Esophagus squamous epithelium (tissue), 4 donors: ENCODE measurements at regions not wholly inside any gene's neighbourhood (a gene's known extent, or its start where the extent isn't known, plus 50 kb on each side); places are given as distances from the start of the nearest gene placed in this dataset.

Experiments
- CTCF ChIP-seq, 6 experiments: fragments of 450-650 bp in 4 of 6; fragments of 200-600 bp in 2 of 6; sonication (generic) in 2 of 6; IDR thresholded peaks; one replicate each; pipeline ENCODE4 v1.5.1; 2016 to 2019; ENCODE audit warnings: antibody characterized with exemption in 6 of 6, mild to moderate bottlenecking in 4 of 6, moderate library complexity in 4 of 6
- POLR2A ChIP-seq, 4 donors: fragments of 450-650 bp; IDR thresholded peaks; one replicate each; pipeline ENCODE4 v1.6.1; 2017; ENCODE audit warnings: antibody characterized with exemption in 4 of 4, mild to moderate bottlenecking in 4 of 4, moderate library complexity in 3 of 4

- TF ChIP-seq CTCF (IDR thresholded peaks at IDR 0.05) (no peak), POLR2A (IDR thresholded peaks at IDR 0.05) (no peak)
Measured at GRCh38 chr6:166715992-166716391, 88.9 kb upstream of the RPS6KA2 start.
